HG02840 (cell line): ENCODE measurements at regions not wholly inside any gene's neighbourhood (a gene's known extent, or its start where the extent isn't known, plus 50 kb on each side); places are given as distances from the start of the nearest gene placed in this dataset.

Source experiments
- ATAC-seq: cut with Tn5 transposase; IDR thresholded peaks from one replicate; pipeline ENCODE4 v1.9.1; 2021; ENCODE audit warnings: mild to moderate bottlenecking, moderate library complexity, moderate number of reproducible peaks; ENCODE audit not compliant: unreplicated experiment, low FRiP score

- ATAC-seq: no peak
Observed at GRCh38 chr4:113849771-113850170, 88.2 kb upstream of the CAMK2D start.

- ATAC-seq: no peak
Observed at GRCh38 chr4:113847710-113848109, 86.2 kb upstream of the CAMK2D start.

DNA sequence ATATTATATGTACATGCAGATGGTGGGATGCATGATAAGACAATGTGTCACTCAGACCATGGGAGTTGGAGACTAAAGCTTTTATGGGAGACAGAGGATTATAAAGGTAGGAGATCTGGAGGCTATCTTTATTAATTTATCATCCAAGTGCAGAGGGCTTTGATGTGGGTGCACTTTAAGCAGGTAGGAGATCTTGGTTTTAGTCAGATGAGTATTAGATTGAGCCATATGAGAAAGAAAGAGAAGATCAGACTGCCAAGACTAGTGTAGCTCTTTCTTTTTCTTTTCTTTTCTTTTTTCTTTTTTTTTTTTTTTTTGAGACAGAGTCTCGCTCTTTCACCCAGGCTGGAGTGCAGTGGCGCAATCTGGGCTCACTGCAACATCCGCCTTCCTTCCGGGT lies 84.9 kb upstream of the CAMK2D start:
- ATAC-seq: no peak

DNA sequence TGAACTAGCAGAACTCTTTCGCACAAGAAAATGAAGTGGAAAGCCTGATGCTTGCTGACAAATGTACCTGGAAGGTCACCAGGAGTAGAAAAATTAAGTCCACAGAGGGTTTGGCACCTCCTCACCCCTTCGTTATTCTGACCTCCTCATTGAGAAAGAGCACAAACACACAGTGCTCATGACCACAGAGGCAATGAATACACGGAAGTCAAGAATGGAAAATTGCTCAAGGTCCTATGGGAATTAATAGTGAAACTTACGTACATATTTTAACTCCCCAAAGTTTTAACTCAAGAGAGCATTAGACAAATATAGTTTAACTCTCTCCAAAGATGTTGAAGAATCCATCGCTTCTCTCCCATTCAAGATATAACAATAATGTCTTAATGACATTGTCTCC lies 83.6 kb upstream of the CAMK2D start:
- ATAC-seq: no peak

GRCh38 chr4:113844369-113844768 lies 82.8 kb upstream of the CAMK2D start:
- ATAC-seq: no peak

DNA sequence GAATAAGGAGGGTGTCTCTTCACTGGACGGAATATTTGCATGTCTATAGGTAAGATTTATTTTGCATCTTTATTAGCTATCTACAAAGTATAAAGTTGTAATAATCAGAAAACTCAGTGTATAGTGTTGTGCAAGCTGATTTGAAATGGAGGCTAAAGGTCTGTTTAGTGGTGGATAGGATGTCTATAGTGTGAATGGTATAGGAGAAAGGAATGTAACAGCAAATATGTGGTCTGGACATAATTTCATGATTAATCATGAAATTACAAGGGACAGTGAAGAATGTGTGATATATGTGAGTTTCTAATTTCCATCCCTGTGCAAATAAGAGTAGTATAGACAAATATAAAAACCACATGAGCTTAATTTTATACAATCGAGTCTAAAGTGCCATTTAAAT lies 79.3 kb upstream of the CAMK2D start:
- no peak for ATAC-seq

GRCh38 chr4:113838460-113838859 lies 76.9 kb upstream of the CAMK2D start:
- no peak for ATAC-seq

- peak; percentile 98 for ATAC-seq
Observed at GRCh38 chr4:113837397-113837796, 75.9 kb upstream of the CAMK2D start.

GRCh38 chr4:113835005-113835404 lies 73.5 kb upstream of the CAMK2D start:
- ATAC-seq: no peak

DNA sequence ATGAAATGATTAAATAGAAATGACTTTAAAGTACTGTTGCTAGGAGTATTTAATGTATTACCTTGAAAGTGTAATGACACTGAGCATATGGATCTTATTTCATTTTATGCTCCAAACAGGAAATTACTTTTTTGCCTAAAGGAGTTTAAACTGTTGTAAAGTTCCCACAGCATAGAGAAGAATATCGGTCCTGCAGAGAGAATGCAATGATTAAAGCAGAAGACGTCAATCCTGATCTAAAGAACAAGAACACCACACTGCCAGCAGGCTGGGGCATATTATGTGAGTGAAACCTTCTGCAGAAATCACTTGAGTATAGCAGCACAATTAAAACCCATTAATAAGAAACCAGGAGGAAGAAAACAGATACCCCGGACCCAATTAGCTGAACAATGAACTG lies 72.8 kb upstream of the CAMK2D start:
- ATAC-seq: no peak

GRCh38 chr4:113832803-113833202 lies 71.3 kb upstream of the CAMK2D start:
- ATAC-seq: no peak

DNA sequence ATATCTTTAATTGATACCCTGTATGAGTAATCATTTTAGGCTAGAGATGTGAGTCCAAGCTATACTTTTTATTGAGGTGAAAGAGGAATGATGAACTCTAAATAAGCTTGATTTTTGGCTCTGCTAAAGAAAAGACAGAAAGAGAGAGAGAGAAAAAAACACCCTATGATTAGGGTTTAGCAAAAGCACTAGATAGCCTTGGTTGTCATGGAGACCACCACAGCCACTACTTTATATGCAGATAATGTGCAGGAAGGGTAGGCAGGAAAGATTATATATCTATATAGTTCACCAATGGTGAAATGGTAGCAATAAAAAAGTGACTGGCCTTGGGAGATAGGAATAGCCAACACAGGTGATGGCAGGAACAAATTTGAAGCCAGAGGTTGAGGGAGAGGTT lies 69.9 kb upstream of the CAMK2D start:
- no peak for ATAC-seq

GRCh38 chr4:113828702-113829101 lies 67.2 kb upstream of the CAMK2D start:
- ATAC-seq: no peak

- ATAC-seq: no peak
Observed at GRCh38 chr4:113827285-113827684, 65.7 kb upstream of the CAMK2D start.

- ATAC-seq: no peak
Observed at GRCh38 chr4:113826421-113826820, 64.9 kb upstream of the CAMK2D start.

- ATAC-seq: peak; percentile 68
Observed at GRCh38 chr4:113825272-113825671, 63.7 kb upstream of the CAMK2D start.

GRCh38 chr4:113824396-113824795 lies 62.9 kb upstream of the CAMK2D start:
- ATAC-seq: no peak

DNA sequence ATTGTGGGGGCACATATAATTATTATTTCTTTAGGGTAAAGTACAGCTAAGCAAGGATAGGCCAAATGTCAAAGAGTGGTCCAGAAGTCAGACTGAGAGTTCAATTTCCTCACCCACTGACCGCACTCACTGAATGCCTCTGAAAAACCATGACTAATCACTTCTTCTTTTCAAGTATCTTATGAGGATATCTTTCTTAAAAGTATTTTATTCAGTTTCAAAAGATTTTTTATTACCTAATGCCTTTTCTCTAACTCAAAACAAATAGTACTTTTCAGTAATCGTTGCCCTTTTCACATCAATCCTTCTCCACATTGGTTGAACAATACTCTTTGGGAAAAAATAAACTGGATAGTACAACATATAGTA lies 61.7 kb upstream of the CAMK2D start:
- peak; percentile 61 for ATAC-seq

DNA sequence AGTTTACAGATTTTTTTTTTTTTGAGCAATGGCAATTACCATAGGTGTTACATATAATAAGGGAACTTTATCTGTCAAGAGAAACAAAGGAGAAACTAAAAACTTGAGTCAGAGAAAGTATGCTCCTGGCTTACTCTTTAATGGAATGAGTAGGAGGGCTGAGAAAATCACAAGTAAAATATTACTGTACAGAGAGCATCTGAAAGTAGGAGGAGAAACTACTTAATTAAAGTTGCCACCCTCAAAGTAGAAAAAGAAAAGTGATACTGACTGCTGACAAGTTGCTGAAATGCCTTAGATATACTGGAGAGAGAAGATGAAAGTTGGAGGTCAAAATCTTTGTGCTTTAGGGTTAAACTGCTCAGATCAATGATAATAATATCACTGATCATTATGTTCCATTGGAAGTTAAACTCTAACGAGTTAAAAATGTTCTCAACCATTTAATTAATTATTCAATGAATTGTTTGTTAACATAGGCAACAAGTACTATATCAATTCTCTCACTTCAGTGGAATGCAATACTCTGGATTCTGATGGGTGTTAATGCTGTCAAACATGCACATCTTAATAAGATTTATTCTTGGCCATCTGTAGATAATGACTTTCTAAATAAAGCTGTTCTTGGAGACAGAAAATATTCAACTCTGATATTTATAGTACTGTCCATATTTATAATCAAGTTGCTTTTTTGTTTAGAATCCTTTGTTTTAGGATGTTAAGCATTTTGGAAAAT lies 61.2 kb upstream of the CAMK2D start:
- peak; percentile 71 for ATAC-seq

DNA sequence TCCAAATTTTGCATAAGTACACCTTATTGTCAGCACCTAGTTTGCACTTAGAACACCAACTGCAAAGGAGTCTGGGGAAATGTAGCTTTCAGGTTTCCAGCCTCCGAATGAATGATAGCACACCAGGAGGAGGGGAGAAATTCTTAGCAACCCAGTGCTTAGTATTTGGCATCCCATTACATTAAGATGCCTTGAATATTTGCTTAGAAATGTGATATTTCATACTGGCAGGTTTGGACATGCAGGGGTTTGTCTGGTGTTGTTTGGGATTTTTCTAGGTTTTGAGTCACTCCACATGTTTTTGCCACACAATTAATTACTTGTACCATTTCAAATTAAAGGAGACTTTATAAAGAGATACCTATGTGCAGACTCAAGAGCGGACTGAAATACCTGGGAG lies 60.3 kb upstream of the CAMK2D start:
- no peak for ATAC-seq

- ATAC-seq: no peak
Observed at GRCh38 chr4:113820108-113820507, 58.6 kb upstream of the CAMK2D start.

GRCh38 chr4:113815826-113816225 lies 54.3 kb upstream of the CAMK2D start:
- ATAC-seq: no peak

DNA sequence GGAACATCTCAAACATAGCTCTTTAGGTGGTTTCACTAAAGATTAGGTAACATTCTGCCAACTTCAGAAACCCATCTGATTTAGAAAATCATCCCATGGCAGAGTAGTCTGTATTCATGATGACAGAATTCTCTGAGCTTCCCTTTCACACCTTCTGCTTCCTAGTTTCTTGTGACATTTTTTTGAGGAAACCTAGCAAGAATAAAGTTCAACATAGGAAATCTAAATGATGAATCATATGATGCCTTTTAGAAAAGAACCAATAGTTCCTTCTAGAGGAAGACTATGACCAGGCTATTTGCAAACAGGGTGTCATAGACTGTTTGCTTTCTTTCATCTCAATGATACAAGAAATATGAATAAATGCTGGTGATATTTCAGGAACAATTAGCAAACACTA lies 49.8 kb upstream of the CAMK2D start:
- ATAC-seq: no peak
